Fibroblast of lung (primary cell): ENCODE measurements at regions not wholly inside any gene's neighbourhood (a gene's known extent, or its start where the extent isn't known, plus 50 kb on each side); places are given as distances from the start of the nearest gene placed in this dataset.

Source experiments
- CTCF ChIP-seq, 2 donors: IDR thresholded peaks in 1 of 2; conservative IDR thresholded peaks in 1 of 2; 1 replicate in 1 of 2; 2 replicates in 1 of 2; pipeline ENCODE4 v1.5.1; 2011 to 2012; ENCODE audit warnings: low read length in 2 of 2, control low read depth in 1 of 2, inconsistent platforms in 1 of 2, low read depth in 1 of 2, mild to moderate bottlenecking in 1 of 2
- EZH2 ChIP-seq: IDR thresholded peaks from 2 replicates; pipeline ENCODE4 v1.5.1; 2012; ENCODE audit warnings: low read length, control low read depth, mild to moderate bottlenecking; ENCODE audit errors: missing control alignments

GRCh38 chr4:57265831-57266582 lies 155.8 kb upstream of the IGFBP7 start:
- TF ChIP-seq CTCF (conservative IDR thresholded peaks at IDR 0.05 in 1 of 2, IDR thresholded peaks at IDR 0.05 in 1 of 2; ENCODE audit: low read depth in 1 of 2, low read length in 2 of 2) (no peak), EZH2 (no peak)
